Type B pancreatic cell (in vitro differentiated cells): ENCODE measurements at regions not wholly inside any gene's neighbourhood (a gene's known extent, or its start where the extent isn't known, plus 50 kb on each side); places are given as distances from the start of the nearest gene placed in this dataset.

Experiments
- DNase-seq: peaks from one replicate; pipeline ENCODE4 v3.0.0; 2021; ENCODE audit warnings: mixed read lengths; ENCODE audit not compliant: unreplicated experiment; ENCODE audit errors: extremely low spot score
- H3K27ac Mint-ChIP-seq: 2 replicates; pipeline ENCODE4 v1.8.0; 2021; ENCODE audit warnings: mild to moderate bottlenecking, mixed read lengths
- H3K27me3 Mint-ChIP-seq: 2 replicates; pipeline ENCODE4 v1.8.0; 2021; ENCODE audit warnings: mixed read lengths
- H3K36me3 Mint-ChIP-seq: 2 replicates; pipeline ENCODE4 v1.8.0; 2021; ENCODE audit warnings: mixed read lengths
- H3K4me1 Mint-ChIP-seq: one replicate; pipeline ENCODE4 v1.8.0; 2021; ENCODE audit warnings: mixed read lengths; ENCODE audit not compliant: unreplicated experiment
- H3K4me3 Mint-ChIP-seq: 2 replicates; pipeline ENCODE4 v1.8.0; 2021; ENCODE audit warnings: mild to moderate bottlenecking, mixed read lengths
- H3K9me3 Mint-ChIP-seq: 2 replicates; pipeline ENCODE4 v1.8.0; 2021; ENCODE audit warnings: mixed read lengths
- TF ChIP-seq, protein P1 (sequence below): fragments of 200-600 bp; sonication (generic); conservative IDR thresholded peaks from 2 replicates; pipeline ENCODE4 v1.5.0; 2021; ENCODE audit warnings: antibody characterized with exemption, mild to moderate bottlenecking

GRCh38 chr2:12877761-12878160, 161.0 kb downstream of the TRIB2 start:
- Mint-ChIP-seq H3K9me3 (no peaks in the 10 kb centered on the region), H3K36me3 (no peaks in the 10 kb centered on the region), H3K27me3 (no peaks in the 10 kb centered on the region), H3K4me3 (no peak overlapping the region), H3K27ac (no peak overlapping the region), H3K4me1 (peaks cover 3% of the 10 kb centered on the region)
- TF ChIP-seq, protein P1, sequence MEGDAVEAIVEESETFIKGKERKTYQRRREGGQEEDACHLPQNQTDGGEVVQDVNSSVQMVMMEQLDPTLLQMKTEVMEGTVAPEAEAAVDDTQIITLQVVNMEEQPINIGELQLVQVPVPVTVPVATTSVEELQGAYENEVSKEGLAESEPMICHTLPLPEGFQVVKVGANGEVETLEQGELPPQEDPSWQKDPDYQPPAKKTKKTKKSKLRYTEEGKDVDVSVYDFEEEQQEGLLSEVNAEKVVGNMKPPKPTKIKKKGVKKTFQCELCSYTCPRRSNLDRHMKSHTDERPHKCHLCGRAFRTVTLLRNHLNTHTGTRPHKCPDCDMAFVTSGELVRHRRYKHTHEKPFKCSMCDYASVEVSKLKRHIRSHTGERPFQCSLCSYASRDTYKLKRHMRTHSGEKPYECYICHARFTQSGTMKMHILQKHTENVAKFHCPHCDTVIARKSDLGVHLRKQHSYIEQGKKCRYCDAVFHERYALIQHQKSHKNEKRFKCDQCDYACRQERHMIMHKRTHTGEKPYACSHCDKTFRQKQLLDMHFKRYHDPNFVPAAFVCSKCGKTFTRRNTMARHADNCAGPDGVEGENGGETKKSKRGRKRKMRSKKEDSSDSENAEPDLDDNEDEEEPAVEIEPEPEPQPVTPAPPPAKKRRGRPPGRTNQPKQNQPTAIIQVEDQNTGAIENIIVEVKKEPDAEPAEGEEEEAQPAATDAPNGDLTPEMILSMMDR = no peak
- no peak for DNase-seq

DNA sequence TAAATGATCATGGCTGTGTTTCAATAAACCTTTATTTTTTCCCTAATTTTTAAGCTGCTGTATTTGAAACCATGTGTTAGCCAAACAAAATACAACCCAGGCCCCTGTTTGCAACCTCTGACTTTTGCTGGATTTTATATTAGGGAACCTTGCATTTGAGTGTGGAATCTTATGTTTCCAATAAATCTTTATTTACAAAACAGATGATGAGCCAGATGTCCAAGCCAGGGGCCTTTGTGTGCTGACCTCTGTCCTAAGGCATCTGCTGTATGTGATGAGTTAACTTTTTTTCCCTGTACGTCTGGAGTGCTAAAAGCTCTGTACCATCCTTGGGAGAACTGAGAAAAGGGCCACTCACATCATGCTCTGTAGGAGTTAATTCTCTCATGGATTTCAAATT, 162.9 kb downstream of the TRIB2 start:
- TF ChIP-seq, protein P1 = no peak
- no peak overlapping the region for H3K27ac Mint-ChIP-seq

DNA sequence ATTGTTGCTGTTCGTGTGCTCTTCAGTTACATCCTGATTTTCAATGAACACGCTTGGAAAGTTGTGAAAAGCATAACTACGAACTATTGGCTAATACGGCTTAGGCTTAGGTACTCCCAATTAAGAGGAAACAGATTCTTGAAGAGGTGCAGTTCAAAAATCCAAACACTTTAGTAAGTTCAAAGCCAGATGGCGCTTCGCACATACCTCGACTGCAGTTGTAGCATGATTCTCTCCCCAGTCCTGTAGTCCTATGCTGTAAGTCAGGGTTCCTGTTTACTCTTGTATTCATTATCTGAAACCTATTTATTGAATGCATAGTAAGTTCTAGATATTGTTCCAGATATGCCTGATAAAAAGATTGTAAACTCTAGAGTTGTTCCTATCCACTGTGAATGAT, 165.2 kb downstream of the TRIB2 start:
- Mint-ChIP-seq H3K9me3 (no peaks in the 10 kb centered on the region), H3K36me3 (no peaks in the 10 kb centered on the region), H3K4me3 (no peak overlapping the region), H3K27ac (no peak overlapping the region), H3K27me3 (no peaks in the 10 kb centered on the region), H3K4me1 (peaks cover 15% of the 10 kb centered on the region)
- DNase-seq = no peak
- TF ChIP-seq, protein P1 = no peak

More for the DNA sequence above, 162.9 kb downstream of the TRIB2 start:
- no peaks in the 10 kb centered on the region for H3K27me3 Mint-ChIP-seq
- no peaks in the 10 kb centered on the region for H3K9me3 Mint-ChIP-seq
- no peaks in the 10 kb centered on the region for H3K36me3 Mint-ChIP-seq
- H3K4me3 Mint-ChIP-seq = no peak overlapping the region
- DNase-seq = no peak
- peaks cover 9% of the 10 kb centered on the region for H3K4me1 Mint-ChIP-seq

DNA sequence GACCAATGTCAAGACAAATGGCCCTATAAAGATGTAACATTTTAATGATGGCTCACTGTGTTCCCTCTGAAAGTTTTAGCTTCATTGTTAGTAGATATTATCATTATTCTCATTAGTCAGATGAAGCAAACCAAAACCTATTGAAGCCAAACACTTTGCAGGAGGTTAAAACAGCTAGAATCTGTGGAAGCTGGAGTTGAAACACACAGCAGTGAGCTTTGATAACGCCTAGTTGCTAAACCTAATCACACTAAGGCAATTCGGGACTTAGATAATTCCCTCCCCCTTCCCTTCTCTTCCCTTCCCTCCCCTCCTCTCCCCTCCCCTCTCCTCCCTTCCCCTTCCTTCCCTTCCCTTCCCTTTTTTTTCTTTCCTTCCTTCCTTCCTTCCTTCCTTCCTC, 165.7 kb downstream of the TRIB2 start:
- TF ChIP-seq, protein P1 = no peak
- H3K9me3 Mint-ChIP-seq = no peaks in the 10 kb centered on the region
- no peak overlapping the region for H3K27ac Mint-ChIP-seq
- H3K4me1 Mint-ChIP-seq = peaks cover 15% of the 10 kb centered on the region
- H3K4me3 Mint-ChIP-seq = no peak overlapping the region
- no peaks in the 10 kb centered on the region for H3K36me3 Mint-ChIP-seq
- no peak for DNase-seq
- H3K27me3 Mint-ChIP-seq = no peaks in the 10 kb centered on the region

- Mint-ChIP-seq H3K36me3 (no peaks in the 10 kb centered on the region), H3K4me1 (peaks cover 15% of the 10 kb centered on the region), H3K27me3 (no peaks in the 10 kb centered on the region), H3K9me3 (no peaks in the 10 kb centered on the region), H3K4me3 (no peak overlapping the region), H3K27ac (no peak overlapping the region)
- no peak for DNase-seq
- TF ChIP-seq, protein P1 = no peak
Observed at GRCh38 chr2:12883906-12884305, 167.2 kb downstream of the TRIB2 start.

DNA sequence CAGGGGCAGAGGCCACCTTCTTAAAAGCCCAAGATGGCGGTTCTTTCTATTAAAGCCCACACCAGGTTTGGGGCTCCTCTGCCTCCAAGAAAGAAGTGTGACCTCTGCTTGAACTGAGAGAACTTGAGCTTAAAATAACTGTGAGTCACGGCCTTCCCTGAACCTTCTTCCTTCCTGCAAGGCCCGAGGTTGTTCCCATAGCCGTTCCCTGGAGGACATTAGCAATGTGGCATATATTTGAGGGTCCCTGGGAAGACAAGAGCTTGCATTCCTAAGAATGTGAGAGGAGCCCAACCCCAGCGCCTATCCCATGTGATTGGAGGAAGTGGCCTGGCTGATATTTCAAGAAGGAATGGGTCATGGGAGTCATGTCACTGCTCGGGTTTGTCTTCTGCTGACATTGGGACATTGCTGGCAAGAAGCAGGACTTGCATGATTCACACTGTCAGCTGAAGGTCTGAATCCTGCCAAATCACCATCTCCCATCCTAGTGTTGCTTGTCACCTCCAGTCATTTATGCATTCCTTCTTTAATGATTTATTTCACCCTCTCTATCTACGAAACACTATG, 168.1 kb downstream of the TRIB2 start:
- DNase-seq = no peak
- H3K4me1 Mint-ChIP-seq = peaks cover 15% of the 10 kb centered on the region
- no peaks in the 10 kb centered on the region for H3K27me3 Mint-ChIP-seq
- H3K36me3 Mint-ChIP-seq = no peaks in the 10 kb centered on the region
- H3K27ac Mint-ChIP-seq = no peak overlapping the region
- no peaks in the 10 kb centered on the region for H3K9me3 Mint-ChIP-seq
- no peak overlapping the region for H3K4me3 Mint-ChIP-seq
- TF ChIP-seq, protein P1 = no peak
